GM21367 (cell line): ENCODE measurements at regions not wholly inside any gene's neighbourhood (a gene's known extent, or its start where the extent isn't known, plus 50 kb on each side); places are given as distances from the start of the nearest gene placed in this dataset.

ENCODE experiments used
- ATAC-seq: cut with Tn5 transposase; IDR thresholded peaks from one replicate; pipeline ENCODE4 v1.9.1; 2021; ENCODE audit not compliant: unreplicated experiment

GRCh38 chr12:111160350-111161241 lies 208.3 kb downstream of the PHETA1 start:
- ATAC-seq, result no peak

GRCh38 chr12:111158992-111159391 lies 209.9 kb downstream of the PHETA1 start:
- no peak for ATAC-seq

DNA sequence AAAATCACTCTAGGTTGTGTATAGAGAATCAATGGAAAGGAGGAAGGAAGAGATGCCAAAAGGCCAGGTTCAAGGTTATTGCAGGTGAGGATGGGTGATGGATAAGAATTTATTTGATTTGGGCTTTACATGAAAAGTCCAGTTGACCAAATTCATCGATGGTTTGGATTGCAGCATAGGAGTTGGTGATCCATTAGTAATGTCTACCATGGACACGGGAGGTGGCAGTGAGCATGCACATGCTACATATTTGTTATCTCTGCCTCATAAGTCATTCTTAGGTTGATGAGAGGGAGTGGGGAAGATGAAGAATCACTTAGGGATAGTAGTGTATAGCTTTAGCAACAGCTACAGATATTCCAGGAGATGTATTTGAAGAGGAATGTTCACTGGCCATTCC lies 211.4 kb downstream of the PHETA1 start:
- ATAC-seq, result no peak

DNA sequence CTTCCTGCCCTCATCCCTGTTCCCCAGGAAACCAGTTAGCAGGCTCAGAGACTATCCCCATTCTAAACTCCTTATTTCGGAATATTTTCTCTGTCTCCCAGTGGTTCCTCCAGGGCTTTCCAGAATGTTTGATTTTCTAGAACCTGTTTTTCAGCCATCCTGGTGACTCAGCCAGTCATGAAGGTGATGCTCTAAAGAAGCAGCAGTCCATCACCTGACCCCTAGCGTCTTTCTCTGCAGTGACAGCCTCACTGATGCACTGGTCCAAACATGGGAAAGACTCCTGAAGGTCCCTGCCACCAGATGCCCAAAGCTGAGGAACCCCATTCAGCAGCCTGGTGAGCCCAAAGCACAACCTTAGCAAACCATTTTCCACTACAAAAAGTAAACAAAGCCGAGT lies 212.6 kb downstream of the PHETA1 start:
- ATAC-seq, result no peak

DNA sequence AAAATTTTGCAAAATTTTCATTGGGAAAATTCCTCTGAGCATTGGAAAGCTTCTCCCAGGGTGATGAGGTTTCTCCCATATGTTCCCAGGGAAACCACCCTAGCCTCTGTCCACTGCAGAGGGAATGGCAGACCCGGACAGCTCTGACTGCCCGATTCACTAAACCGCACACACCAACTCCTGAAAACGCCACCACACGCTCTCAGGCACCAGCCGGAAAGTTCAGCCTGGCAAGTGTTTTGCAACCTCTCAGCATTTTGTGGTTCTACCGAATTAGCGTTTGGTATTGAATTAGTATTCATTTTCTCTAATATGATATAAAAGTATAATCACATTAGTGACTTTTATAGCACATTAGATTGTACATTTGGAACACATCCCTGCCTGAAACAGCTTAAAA lies 213.4 kb downstream of the PHETA1 start:
- no peak for ATAC-seq

DNA sequence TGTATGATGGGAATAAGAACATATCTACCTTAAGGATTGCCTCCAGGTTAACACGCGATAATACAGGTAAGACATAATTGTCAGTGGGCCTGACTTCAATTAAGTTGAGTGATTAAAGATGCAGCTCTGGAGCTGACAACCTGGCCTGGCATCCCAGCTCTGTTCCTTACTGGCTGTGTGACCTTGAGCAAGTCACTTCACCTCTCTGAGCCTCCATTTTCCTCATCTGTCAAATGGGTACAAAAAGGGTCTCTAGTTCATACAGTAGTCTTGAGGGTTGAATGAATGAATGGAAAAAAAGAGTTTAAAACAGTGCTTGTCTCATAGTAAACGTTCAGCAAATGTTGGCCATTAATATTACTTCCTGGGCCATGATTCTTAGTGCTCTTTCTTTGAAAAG lies 213.9 kb downstream of the PHETA1 start:
- ATAC-seq, result no peak

DNA sequence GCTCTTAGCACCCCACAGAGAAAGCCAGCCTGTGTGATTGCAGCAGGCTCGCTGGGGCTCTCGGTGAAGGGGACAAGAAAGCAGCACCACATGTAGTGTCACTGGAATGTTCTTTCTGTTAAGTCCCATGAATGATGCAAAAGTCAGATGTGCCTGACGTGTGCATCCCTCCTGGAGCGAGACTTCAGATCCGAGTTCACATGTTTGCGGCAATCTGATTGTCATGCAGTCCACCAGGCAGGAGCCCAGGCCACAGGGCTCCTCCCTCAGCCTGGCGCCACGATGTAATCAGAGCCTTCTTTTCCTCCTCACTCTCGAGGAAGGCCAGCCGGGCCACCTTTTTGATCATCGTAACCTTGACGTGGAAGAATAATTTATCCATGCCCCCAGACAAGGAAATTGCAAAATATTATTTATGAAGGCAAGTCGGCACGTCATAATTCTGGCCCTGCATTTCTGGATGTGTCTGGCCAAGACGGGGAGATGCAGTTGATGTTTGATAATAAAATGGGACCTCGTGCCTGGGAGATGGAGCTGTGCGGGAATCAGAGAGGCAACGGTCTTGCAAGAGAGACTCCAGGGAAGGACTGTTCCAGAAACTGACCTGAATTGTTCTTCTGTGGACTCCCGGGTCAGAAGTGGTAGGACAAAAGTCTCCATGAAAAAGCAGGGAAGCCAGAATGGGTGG lies 214.6 kb downstream of the PHETA1 start:
- ATAC-seq, result no peak

DNA sequence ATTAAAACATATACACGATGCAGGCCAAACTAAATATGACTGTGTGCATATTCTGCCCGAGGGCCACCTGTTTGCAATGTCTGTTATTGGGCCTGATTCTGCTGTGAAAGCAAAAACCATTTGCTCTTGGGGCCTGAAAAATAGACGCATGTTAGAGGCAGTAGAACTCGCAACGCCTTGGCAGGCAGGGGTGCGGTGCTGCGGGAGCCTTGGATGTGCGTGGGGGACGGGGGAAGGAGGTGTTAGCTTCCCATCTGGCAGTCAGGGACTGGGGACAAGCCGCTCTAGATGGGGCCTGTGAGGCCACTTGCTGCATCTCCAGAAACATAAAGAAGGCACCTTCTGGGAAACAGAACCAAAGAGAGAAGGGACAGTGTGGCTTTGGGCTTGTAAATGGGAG lies 216.3 kb downstream of the PHETA1 start:
- ATAC-seq, result no peak

DNA sequence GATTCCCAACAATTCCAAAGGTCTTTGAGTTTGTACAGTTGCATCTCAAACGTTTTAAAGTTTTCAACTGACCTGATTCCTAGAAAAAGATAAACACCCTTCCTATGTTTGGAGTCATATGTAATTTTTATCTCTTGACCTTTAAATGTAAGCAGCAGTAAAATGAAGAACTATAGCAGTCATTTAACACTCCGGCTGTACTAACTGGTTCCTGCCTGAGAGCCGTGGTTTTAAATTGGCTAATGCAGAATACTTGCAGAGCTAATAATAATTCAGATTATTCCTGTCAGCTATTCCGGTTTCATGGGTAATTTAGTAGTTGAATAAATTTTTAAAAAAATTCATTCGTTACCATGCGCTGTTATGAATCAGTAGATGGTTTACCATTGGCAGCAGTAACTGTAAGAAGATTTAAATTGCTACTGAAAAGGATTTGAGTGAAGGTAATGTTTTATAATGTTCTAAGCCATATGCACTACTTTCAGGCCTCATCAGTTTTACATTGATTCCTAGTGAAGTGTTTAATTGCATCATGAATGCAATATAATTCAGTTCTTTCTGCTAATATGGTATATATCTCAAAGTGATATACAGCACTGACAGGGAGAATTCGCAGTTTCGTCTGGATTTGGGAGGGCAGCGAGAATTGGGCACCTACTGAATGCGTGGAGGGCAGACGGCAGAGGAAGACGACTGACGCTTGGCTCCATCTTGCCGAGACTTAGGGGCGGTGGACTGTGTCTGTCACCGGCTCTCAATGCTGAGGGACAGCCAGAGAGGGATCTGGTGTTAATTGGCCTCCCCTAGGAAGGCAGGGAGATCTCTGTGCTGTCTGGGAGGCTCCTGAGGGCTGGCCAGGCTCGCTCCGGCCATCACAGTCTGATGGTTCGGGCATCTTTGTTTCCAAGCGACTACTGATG lies 217.7 kb downstream of the PHETA1 start:
- ATAC-seq, result no peak

DNA sequence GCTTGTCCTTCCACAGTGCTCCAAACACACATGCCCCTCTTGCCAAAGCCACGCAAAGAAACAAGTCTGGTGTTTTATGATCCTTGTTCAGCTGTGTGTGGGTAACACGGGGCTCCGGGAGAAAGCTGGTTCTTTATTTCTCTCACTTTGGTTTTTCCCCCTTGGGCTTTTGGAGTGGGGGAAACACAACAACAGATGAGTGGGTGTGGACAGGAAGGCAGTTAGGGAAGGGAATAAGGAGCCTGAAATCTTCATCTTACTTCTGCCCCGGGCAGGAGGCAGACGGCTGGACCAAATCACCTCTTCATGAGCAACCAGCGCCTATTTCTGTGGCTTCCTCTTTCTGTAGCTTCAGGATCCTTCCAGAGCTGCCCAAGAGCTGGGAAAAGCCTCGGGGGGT lies 218.5 kb downstream of the PHETA1 start:
- no peak for ATAC-seq

DNA sequence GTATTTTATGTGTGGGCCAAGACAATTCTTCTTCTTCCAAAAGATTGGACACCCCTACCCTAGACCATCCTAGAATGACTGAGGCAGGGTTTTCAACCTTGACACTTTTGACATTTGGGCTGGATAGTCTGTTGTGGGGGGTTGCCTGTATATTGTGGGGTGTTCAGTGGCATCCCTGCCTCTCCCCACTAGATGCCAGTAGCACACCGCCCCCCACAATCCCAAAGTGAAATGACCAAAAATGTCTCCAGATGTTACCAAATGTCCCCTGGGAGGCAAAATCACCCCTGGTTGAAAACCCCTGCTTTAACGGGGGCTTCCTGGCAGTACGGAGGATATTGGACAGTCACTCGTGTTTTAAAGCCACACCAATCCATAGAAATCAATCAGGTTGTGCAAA lies 219.6 kb downstream of the PHETA1 start:
- ATAC-seq, result no peak

GRCh38 chr12:111148005-111148404 lies 220.9 kb downstream of the PHETA1 start:
- no peak for ATAC-seq

DNA sequence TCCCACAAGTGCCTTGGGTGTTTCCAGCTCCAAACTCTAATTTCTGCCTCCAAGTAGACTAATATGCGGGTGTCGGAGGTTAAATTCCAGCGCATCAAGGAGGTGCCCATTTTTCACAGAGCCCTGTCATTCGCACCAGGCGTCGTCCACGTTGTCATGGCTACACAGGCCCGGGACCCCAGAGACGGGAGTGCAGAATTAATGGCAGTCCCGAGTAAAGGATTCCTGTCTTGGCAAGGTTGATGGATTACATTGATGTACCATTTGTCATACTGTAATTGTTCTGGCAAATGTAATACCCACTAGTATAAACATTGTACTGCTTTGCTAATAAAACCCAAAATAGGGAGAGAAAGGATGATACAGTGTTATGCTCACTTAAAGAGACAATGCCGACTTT lies 222.9 kb upstream of the MYL2 start:
- ATAC-seq, result no peak

DNA sequence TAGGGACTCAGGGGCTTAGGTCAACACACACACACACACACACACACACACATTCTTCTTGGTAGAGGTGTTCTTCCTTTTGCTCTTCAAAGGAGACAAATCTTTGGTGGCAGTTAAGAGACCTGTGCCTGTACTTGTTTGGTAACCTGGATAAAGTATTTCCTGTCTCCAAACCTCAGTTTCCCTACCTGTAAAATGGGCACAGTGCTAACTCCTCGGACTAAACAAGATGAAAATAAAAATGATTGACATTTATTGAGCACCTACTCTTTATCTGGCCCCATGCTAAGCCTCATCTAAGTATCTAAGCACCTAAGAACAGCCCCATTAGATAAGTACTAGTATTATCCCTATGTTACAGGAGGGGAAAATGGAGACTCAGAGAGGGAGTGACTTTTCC lies 220.8 kb upstream of the MYL2 start:
- ATAC-seq, result no peak

- no peak for ATAC-seq
Measured at GRCh38 chr12:111138016-111138415, 217.6 kb upstream of the MYL2 start.

DNA sequence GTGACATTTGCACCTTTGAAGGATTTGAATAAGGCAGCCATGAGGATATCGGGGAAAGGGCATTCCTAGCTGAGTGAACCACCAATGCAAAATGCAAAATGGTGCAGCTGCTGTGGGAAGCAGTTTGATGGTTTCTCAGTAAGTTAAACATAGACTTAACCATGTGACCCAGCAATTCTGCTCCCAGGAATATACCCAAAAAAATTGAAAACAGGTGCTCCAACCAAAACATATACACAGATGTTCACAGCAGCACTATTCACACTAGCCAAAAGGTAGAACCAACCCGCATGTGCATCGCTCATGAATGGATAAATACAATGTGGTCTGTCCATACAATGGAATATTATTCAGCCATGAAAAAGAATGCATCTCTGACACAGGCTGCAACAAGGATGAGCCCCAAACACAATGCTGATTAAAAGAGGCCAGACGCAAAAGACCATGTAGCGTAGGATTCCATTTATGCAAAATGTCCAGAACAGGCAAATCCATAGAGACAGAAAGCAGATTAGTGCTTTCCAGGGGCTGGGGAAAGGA lies 215.0 kb upstream of the MYL2 start:
- ATAC-seq, result no peak

- ATAC-seq, result no peak
Measured at GRCh38 chr12:111130336-111130735, 210.0 kb upstream of the MYL2 start.

DNA sequence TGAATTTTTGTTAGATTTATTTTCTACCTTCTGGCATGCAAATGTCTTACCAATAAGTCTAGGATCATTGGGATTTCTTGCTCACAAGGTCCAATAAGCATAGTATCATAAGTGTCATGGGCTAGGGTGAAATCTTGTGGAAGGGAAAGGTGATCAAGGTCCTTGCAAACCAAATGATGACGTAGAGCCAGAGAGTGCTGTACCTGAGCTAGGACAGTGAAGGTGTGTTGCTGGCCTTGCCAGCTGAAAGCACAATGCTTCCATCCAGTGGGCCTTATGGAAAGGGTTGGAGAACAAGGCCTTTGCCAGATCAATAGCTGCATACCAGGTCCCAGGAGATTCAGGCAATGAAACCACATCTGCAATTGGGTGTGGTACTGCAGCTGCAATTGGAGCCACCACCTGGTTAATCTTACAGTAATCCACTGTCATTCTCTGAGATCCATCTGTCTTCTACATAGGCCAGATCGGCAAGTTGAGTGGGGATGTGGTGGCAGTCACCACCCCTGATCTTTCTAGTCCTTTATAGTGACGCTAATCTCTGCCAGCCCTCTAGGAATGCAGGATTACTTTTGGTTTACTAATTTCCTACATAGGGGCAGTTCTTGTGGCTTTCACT lies 208.9 kb upstream of the MYL2 start:
- ATAC-seq, result no peak

GRCh38 chr12:111126331-111126730 lies 206.0 kb upstream of the MYL2 start:
- ATAC-seq, result no peak

GRCh38 chr12:111124183-111124582 lies 203.8 kb upstream of the MYL2 start:
- no peak for ATAC-seq

DNA sequence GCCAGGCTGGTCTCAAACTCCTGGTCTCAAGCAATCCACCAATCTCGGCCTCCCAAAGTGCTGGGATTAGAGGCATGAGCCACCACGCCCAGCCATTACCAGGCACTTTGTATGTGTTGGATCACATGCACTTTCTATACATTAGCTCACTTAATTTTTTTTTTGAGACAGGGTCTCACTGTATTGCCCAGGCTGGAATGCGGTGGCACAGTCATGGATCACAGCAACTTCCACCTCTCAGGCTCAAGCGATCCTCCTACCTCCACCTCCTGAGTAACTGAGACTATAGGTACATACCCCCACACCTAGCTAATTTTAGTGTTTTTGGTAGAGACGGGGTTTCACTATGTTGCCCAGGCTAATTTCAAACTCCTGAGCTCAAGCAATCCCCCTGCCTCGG lies 203.0 kb upstream of the MYL2 start:
- no peak for ATAC-seq
